Right lobe of liver (tissue), 4 donors: ENCODE measurements at regions not wholly inside any gene's neighbourhood (a gene's known extent, or its start where the extent isn't known, plus 50 kb on each side); places are given as distances from the start of the nearest gene placed in this dataset.

Source experiments
- POLR2A ChIP-seq: fragments of 450-650 bp; IDR thresholded peaks from one replicate; pipeline ENCODE4 v1.6.1; 2017; ENCODE audit warnings: antibody characterized with exemption, mild to moderate bottlenecking
- TF ChIP-seq, protein P1 (sequence below), 4 donors: fragments of 200-600 bp in 3 of 4; fragments of 450-650 bp in 1 of 4; IDR thresholded peaks; one replicate each; pipeline versions ENCODE4 v1.5.1 to v1.8.0; 2016 to 2022; ENCODE audit warnings: antibody characterized with exemption in 4 of 4, mild to moderate bottlenecking in 2 of 4
- donor health status: DM: no; HTN: no; CAD: no.
- donor health status: DM: no; HTN: no; CAD: no.
- donor health status: DM: no; HTN: yes; CAD: no.

DNA sequence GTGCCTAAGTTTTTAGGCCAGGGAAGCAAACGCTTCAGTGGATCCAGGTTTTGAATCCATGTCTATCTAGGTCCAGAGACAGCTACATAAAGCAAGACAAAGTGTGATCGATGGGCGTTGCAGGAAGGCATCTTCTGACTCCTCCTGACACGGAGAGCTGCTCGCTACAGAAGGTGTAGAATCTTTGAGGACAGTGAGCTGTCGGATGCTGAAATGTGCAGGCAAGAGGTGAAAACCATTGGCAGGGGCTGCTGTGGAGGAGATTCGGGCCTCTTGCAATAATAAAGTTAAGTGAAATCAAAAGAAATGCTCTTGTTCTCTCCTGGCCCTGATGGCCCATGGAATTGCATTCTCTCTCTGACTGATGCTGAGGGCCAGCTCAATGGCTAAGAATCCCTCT is 336.2 kb downstream of the CYRIA start:
- TF ChIP-seq, protein P1, sequence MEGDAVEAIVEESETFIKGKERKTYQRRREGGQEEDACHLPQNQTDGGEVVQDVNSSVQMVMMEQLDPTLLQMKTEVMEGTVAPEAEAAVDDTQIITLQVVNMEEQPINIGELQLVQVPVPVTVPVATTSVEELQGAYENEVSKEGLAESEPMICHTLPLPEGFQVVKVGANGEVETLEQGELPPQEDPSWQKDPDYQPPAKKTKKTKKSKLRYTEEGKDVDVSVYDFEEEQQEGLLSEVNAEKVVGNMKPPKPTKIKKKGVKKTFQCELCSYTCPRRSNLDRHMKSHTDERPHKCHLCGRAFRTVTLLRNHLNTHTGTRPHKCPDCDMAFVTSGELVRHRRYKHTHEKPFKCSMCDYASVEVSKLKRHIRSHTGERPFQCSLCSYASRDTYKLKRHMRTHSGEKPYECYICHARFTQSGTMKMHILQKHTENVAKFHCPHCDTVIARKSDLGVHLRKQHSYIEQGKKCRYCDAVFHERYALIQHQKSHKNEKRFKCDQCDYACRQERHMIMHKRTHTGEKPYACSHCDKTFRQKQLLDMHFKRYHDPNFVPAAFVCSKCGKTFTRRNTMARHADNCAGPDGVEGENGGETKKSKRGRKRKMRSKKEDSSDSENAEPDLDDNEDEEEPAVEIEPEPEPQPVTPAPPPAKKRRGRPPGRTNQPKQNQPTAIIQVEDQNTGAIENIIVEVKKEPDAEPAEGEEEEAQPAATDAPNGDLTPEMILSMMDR (IDR thresholded peaks at IDR 0.05), result no peak
- no peak for TF ChIP-seq POLR2A
